ENCODE measurements at regions not wholly inside any gene's neighbourhood (a gene's known extent, or its start where the extent isn't known, plus 50 kb on each side); places are given as distances from the start of the nearest gene placed in this dataset.

GRCh38 chr15:39451121-39451688, 129.7 kb upstream of the THBS1 start:
- TF ChIP-seq CTCF (IDR thresholded peaks at IDR 0.05; ENCODE audit: low read length): no peak
- no peak for TF ChIP-seq EZH2phosphoT487 (IDR thresholded peaks at IDR 0.05; ENCODE audit: low read length)
- TF ChIP-seq EZH2 (optimal IDR thresholded peaks at IDR 0.05; ENCODE audit: low read depth, low read length): no peak

All from MM.1S (cell line).